Right lobe of liver (tissue), 4 donors: ENCODE measurements at regions not wholly inside any gene's neighbourhood (a gene's known extent, or its start where the extent isn't known, plus 50 kb on each side); places are given as distances from the start of the nearest gene placed in this dataset.

Experiments
- CTCF ChIP-seq, 4 donors: fragments of 200-600 bp in 3 of 4; fragments of 450-650 bp in 1 of 4; IDR thresholded peaks; one replicate each; pipeline versions ENCODE4 v1.5.1 to v1.8.0; 2016 to 2022; ENCODE audit warnings: antibody characterized with exemption in 4 of 4, mild to moderate bottlenecking in 2 of 4
- POLR2A ChIP-seq: fragments of 450-650 bp; IDR thresholded peaks from one replicate; pipeline ENCODE4 v1.6.1; 2017; ENCODE audit warnings: antibody characterized with exemption, mild to moderate bottlenecking
- donor health status: DM: no; HTN: no; CAD: no.
- donor health status: DM: no; HTN: no; CAD: no.
- donor health status: DM: no; HTN: yes; CAD: no.

DNA sequence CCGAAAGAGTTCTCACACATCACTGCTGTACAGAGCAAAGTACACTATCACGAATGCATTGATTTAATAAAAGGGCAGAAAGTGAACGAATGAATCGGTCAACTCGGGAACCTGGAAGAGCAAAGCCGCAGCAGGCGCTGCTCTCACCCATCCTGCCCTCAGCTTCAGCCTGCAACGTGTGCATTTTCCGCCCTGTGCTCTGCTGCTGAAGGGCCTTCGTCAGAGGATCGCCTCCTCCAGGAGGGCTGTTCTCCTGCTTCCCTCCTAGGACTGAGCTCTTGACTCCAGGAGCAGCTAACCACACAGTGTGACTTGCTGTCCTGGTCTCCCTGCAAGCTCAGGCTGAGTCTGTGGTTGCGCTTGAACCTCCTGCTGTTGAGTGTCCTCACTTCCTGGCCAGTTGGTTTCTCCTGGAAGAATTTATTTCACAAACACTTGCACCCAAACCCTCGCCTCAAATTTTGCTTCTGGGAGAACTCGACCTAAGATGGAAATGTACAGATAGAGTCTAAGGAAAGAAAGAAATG lies 473.0 kb upstream of the KLF6 start:
- TF ChIP-seq POLR2A (no peak), CTCF (IDR thresholded peaks at IDR 0.05) (no peak)
